SK-N-MC (cell line): ENCODE measurements at regions not wholly inside any gene's neighbourhood (a gene's known extent, or its start where the extent isn't known, plus 50 kb on each side); places are given as distances from the start of the nearest gene placed in this dataset.

Experiments
- DNase-seq: peaks from one replicate; pipeline ENCODE4 v3.0.0-alpha.2; 2011; ENCODE audit warnings: low read depth, low spot score
- H3K27ac ChIP-seq: fragments of 200-600 bp; sonication (generic); 2 replicates; pipeline ENCODE4 v1.5.1; 2016; ENCODE audit warnings: mixed run types
- H3K36me3 ChIP-seq: fragments of 200-600 bp; sonication (generic); 2 replicates; pipeline ENCODE4 v1.6.1; 2017; ENCODE audit warnings: antibody characterized with exemption, low read length, mixed read lengths; ENCODE audit not compliant: insufficient read depth
- H3K4me3 ChIP-seq: fragments of 200-600 bp; sonication (generic); 2 replicates; pipeline ENCODE4 v1.5.1; 2016
- H3K9ac ChIP-seq: fragments of 200-600 bp; sonication (generic); 2 replicates; pipeline ENCODE4 v1.8.0; 2017; ENCODE audit warnings: mixed run types, mixed read lengths; ENCODE audit not compliant: insufficient read length
- H3K9me3 ChIP-seq: fragments of 200-600 bp; sonication (generic); 2 replicates; pipeline ENCODE4 v1.6.1; 2017; ENCODE audit warnings: low read depth, mild to moderate bottlenecking, antibody characterized with exemption, low read length, moderate library complexity, mixed read lengths
- EZH2 ChIP-seq: fragments of 200-600 bp; sonication (generic); IDR thresholded peaks from one replicate; pipeline ENCODE4 v1.6.1; 2017; ENCODE audit warnings: antibody characterized with exemption
- FOXP2 ChIP-seq: optimal IDR thresholded peaks from 2 replicates; pipeline ENCODE3; 2011; ENCODE audit warnings: mild to moderate bottlenecking, moderate library complexity; ENCODE audit not compliant: insufficient read depth; ENCODE audit errors: extremely low read length, control extremely low read depth
- POLR2AphosphoS5 ChIP-seq: IDR thresholded peaks from 2 replicates; pipeline ENCODE4 v1.6.1; 2012; ENCODE audit warnings: mild to moderate bottlenecking, low read depth, low read length, borderline replicate concordance

- no peaks in the 10 kb centered on the region for H3K9me3 ChIP-seq
- H3K27ac ChIP-seq = peak overlapping the region; percentile 55; the same call in 1 of the 2 replicates
- no peaks in the 10 kb centered on the region for H3K36me3 ChIP-seq
- TF ChIP-seq FOXP2 (no peak), EZH2 (no peak), POLR2AphosphoS5 (no peak)
- H3K9ac ChIP-seq = peak overlapping the region; percentile 37
- H3K4me3 ChIP-seq = peak overlapping the region; percentile 40
- DNase-seq = no peak
Observed at GRCh38 chr4:80125252-80126177, 52.5 kb upstream of the ANTXR2 start.

GRCh38 chr4:80124246-80125211 lies 51.5 kb upstream of the ANTXR2 start:
- peak overlapping the region; percentile 55; the same call in 1 of the 2 replicates for H3K27ac ChIP-seq
- peak overlapping the region; percentile 40; the same call in 1 of the 2 replicates for H3K4me3 ChIP-seq
- H3K9ac ChIP-seq = peak overlapping the region; percentile 37
- H3K36me3 ChIP-seq = no peaks in the 10 kb centered on the region
- DNase-seq = no peak
- TF ChIP-seq EZH2 (no peak), POLR2AphosphoS5 (no peak), FOXP2 (no peak)
- no peaks in the 10 kb centered on the region for H3K9me3 ChIP-seq
